Caco-2 (cell line): ENCODE measurements at regions not wholly inside any gene's neighbourhood (a gene's known extent, or its start where the extent isn't known, plus 50 kb on each side); places are given as distances from the start of the nearest gene placed in this dataset.

ENCODE experiments used
- BruUV-seq: library from RNA; stranded (reverse); fragments of 400-500 nt; replicated peaks from 2 replicates; lab custom pipeline; 2021; lab: Mats Ljungman, UMichigan
- CTCF ChIA-PET: fragments of 300-600 bp; sonication (Branson Sonifier 250); formaldehyde crosslinking; loops from one replicate; lab custom pipeline; 2022; ENCODE audit warnings: antibody characterized with exemption; lab: Charles Lee
- POLR2A ChIA-PET: fragments of 300-600 bp; sonication (Branson Sonifier 250); formaldehyde crosslinking; loops from one replicate; lab custom pipeline; 2022; ENCODE audit warnings: antibody characterized with exemption; lab: Charles Lee
- DNase-seq, 2 experiments: peaks; one replicate each; pipeline versions ENCODE4 v3.0.0 to v3.0.0-alpha.2; 2020 to 2022
- H3K27me3 ChIP-seq: replicated peaks from 2 replicates; pipeline ENCODE4 v1.6.0; 2011; ENCODE audit warnings: low read length; ENCODE audit not compliant: control insufficient read depth, insufficient read depth
- H3K36me3 ChIP-seq: 2 replicates; pipeline ENCODE4 v1.5.1; 2011; ENCODE audit warnings: low read length; ENCODE audit not compliant: control insufficient read depth, insufficient read depth
- H3K4me1 ChIP-seq: fragments of 250-450 bp; sonication (Bioruptor Pico); 2 replicates; pipeline ENCODE4 v1.5.1; 2020; ENCODE audit warnings: mild to moderate bottlenecking
- H3K4me3 ChIP-seq: 2 replicates; pipeline ENCODE4 v1.5.1; 2011; ENCODE audit warnings: low read depth, mild to moderate bottlenecking, control low read depth, low read length
- H3K9me3 ChIP-seq: fragments of 250-450 bp; sonication (Bioruptor Pico); 2 replicates; pipeline ENCODE4 v1.5.1; 2020; ENCODE audit warnings: mild to moderate bottlenecking, moderate library complexity
- H3K27ac Mint-ChIP-seq: one replicate; pipeline ENCODE4 v1.8.0; 2022; ENCODE audit warnings: mixed read lengths; ENCODE audit not compliant: unreplicated experiment
- H3K27me3 Mint-ChIP-seq: one replicate; pipeline ENCODE4 v1.8.0; 2022; ENCODE audit warnings: mixed read lengths; ENCODE audit not compliant: insufficient read depth, unreplicated experiment
- H3K36me3 Mint-ChIP-seq: one replicate; pipeline ENCODE4 v1.8.0; 2022; ENCODE audit warnings: mild to moderate bottlenecking, mixed read lengths; ENCODE audit not compliant: insufficient read depth, unreplicated experiment
- H3K4me1 Mint-ChIP-seq: one replicate; pipeline ENCODE4 v1.8.0; 2022; ENCODE audit warnings: low read depth, mixed read lengths; ENCODE audit not compliant: unreplicated experiment
- H3K4me3 Mint-ChIP-seq: one replicate; pipeline ENCODE4 v1.8.0; 2022; ENCODE audit warnings: mild to moderate bottlenecking, moderate library complexity, mixed read lengths; ENCODE audit not compliant: unreplicated experiment
- H3K9me3 Mint-ChIP-seq: one replicate; pipeline ENCODE4 v1.8.0; 2022; ENCODE audit warnings: mixed read lengths; ENCODE audit not compliant: unreplicated experiment
- intact Hi-C: fragments of 100-400 bp; cut with micrococcal nuclease; formaldehyde crosslinking; loops from one replicate; pipeline ENCODE4 v1.10.0; 2022; ENCODE audit not compliant: unreplicated experiment
- TF ChIP-seq, protein P1 (sequence below), 2 experiments: fragments of 200-600 bp in 1 of 2; IDR thresholded peaks; 1 replicate in 1 of 2; 2 replicates in 1 of 2; pipeline versions ENCODE4 v1.5.1 to v1.8.0; 2011 to 2022; ENCODE audit warnings: antibody characterized with exemption in 1 of 2, control low read depth in 1 of 2, inconsistent platforms in 1 of 2, low read depth in 1 of 2, low read length in 1 of 2, mild to moderate bottlenecking in 1 of 2, moderate library complexity in 1 of 2; ENCODE audit not compliant: insufficient read depth in 1 of 2, severe bottlenecking in 1 of 2, unreplicated experiment in 1 of 2

DNA sequence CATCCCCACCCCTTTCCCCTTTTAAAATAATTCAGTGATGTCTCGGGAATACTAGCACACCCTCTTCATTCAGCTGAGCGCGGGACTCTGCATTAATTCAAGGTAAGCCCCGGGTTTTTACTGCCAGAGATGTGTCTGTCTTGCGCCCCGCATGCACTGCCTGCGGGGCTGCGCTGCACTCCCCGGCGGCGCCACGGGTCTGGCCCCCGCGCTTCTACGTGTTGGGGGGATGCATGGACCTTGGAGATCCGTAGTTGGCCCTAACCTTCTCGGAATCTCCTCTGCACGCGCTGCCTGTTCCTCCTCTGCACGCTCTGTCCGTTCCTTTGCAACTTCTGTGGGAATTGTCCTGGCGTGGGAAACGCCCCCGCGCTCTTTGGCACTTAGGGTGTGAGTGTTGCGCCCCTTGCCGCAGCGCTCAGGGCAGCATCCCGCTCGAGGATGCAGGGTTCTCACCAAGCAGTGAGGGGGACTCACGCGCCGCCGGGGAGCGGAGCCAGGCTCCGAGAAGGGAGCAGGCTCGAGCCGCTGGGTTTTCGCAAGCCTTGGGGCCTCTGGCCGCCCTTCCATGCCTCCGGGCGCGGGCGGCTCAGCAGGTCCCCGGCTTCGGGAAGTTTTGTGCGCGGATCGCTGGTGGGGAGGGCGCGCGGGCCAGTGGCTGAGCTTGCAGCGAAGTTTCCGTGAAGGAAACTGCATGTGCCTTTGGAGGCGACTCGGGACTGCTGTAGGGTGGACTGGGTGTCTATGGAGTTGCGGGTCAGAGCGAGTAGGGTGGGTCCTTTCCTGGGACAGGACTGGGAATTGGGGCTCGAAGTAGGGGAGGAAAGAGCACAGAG, 165.1 kb upstream of the CACNA1E start:
- TF ChIP-seq, protein P1, sequence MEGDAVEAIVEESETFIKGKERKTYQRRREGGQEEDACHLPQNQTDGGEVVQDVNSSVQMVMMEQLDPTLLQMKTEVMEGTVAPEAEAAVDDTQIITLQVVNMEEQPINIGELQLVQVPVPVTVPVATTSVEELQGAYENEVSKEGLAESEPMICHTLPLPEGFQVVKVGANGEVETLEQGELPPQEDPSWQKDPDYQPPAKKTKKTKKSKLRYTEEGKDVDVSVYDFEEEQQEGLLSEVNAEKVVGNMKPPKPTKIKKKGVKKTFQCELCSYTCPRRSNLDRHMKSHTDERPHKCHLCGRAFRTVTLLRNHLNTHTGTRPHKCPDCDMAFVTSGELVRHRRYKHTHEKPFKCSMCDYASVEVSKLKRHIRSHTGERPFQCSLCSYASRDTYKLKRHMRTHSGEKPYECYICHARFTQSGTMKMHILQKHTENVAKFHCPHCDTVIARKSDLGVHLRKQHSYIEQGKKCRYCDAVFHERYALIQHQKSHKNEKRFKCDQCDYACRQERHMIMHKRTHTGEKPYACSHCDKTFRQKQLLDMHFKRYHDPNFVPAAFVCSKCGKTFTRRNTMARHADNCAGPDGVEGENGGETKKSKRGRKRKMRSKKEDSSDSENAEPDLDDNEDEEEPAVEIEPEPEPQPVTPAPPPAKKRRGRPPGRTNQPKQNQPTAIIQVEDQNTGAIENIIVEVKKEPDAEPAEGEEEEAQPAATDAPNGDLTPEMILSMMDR (IDR thresholded peaks at IDR 0.05; ENCODE audit: insufficient read depth in 1 of 2, low read depth in 1 of 2, low read length in 1 of 2, severe bottlenecking in 1 of 2, unreplicated experiment in 1 of 2) = no peak
- intact Hi-C loops = no loop called here
- ChIA-PET CTCF (no interaction called here), POLR2A (no interaction called here)
- Mint-ChIP-seq H3K27ac (no peak overlapping the region), H3K27me3 (peaks cover 25% of the 10 kb centered on the region), H3K9me3 (no peaks in the 10 kb centered on the region), H3K4me3 (no peak overlapping the region), H3K4me1 (no peaks in the 10 kb centered on the region), H3K36me3 (no peaks in the 10 kb centered on the region)
- no peaks in the 10 kb centered on the region for H3K9me3 ChIP-seq
- no peak overlapping the region for H3K4me3 ChIP-seq
- no peaks in the 10 kb centered on the region for H3K4me1 ChIP-seq
- no TSS peak for BruUV-seq
- no peak for DNase-seq
- no peaks in the 10 kb centered on the region for H3K36me3 ChIP-seq
- H3K27me3 ChIP-seq = peaks cover 1% of the 10 kb centered on the region; the same call in 1 of the 2 replicates

DNA sequence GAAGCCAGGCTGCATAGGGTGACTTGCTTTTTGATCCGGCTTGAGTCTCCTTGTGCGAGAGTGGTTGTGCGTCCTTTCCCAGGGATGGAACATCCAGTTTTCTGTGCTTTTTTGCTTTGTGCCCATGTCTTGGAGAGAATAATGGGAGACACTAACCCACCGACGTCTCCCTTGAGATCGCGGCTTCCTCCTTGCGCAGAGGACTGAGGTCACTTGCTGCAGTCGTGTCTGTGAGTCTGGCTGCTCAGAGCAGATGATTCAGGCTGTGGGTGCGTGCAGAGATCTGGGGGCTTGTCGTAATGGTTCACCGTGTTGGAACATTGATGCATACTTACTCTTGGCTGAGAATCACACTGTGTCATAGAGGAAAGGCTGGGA, 164.5 kb upstream of the CACNA1E start:
- TF ChIP-seq, protein P1 (IDR thresholded peaks at IDR 0.05; ENCODE audit: insufficient read depth in 1 of 2, low read depth in 1 of 2, low read length in 1 of 2, severe bottlenecking in 1 of 2, unreplicated experiment in 1 of 2) = no peak
- no peaks in the 10 kb centered on the region for H3K36me3 Mint-ChIP-seq
- BruUV-seq = no TSS peak
- H3K9me3 Mint-ChIP-seq = no peaks in the 10 kb centered on the region
- peaks cover 27% of the 10 kb centered on the region for H3K27me3 Mint-ChIP-seq
- Histone ChIP-seq H3K9me3 (no peaks in the 10 kb centered on the region), H3K4me3 (no peak overlapping the region), H3K27me3 (peaks cover 1% of the 10 kb centered on the region; the same call in 1 of the 2 replicates), H3K4me1 (no peaks in the 10 kb centered on the region), H3K36me3 (no peaks in the 10 kb centered on the region)
- POLR2A ChIA-PET = no interaction called here
- CTCF ChIA-PET = no interaction called here
- intact Hi-C loops = no loop called here
- H3K4me1 Mint-ChIP-seq = no peaks in the 10 kb centered on the region
- DNase-seq = no peak
- no peak overlapping the region for H3K27ac Mint-ChIP-seq
- no peak overlapping the region for H3K4me3 Mint-ChIP-seq

DNA sequence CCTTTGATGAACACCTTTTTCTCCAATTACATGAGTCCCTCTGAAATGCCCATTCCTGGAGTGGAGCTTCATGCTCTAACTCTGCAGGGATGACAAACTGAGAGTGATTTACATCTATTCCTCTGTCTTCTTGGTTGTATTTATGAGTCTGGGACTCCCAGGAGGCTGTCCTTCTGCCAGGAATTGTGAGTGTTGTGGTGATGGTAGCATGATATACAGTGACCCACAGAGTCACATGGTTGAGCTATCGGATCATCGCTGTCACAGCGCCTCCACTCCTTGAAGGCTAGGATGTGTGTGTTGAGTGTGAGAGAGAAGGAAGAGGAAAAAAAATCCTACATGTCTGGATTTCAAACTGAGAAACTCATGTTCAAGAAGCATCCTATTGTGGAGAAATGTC, 163.4 kb upstream of the CACNA1E start:
- intact Hi-C loops = no loop called here
- Mint-ChIP-seq H3K27me3 (peaks cover 22% of the 10 kb centered on the region), H3K4me3 (no peak overlapping the region), H3K9me3 (no peaks in the 10 kb centered on the region), H3K4me1 (no peaks in the 10 kb centered on the region), H3K27ac (no peak overlapping the region), H3K36me3 (no peaks in the 10 kb centered on the region)
- Histone ChIP-seq H3K36me3 (no peaks in the 10 kb centered on the region), H3K9me3 (no peaks in the 10 kb centered on the region), H3K27me3 (peaks cover 1% of the 10 kb centered on the region; the same call in 1 of the 2 replicates), H3K4me3 (no peak overlapping the region), H3K4me1 (no peaks in the 10 kb centered on the region)
- TF ChIP-seq, protein P1 (IDR thresholded peaks at IDR 0.05; ENCODE audit: insufficient read depth in 1 of 2, low read depth in 1 of 2, low read length in 1 of 2, severe bottlenecking in 1 of 2, unreplicated experiment in 1 of 2) = no peak
- CTCF ChIA-PET = no interaction called here
- no TSS peak for BruUV-seq
- POLR2A ChIA-PET = no interaction called here
- DNase-seq = no peak
